Uterus (tissue), 2 donors: ENCODE measurements at regions not wholly inside any gene's neighbourhood (a gene's known extent, or its start where the extent isn't known, plus 50 kb on each side); places are given as distances from the start of the nearest gene placed in this dataset.

ENCODE experiments used
- CTCF ChIP-seq, 4 experiments: fragments of 200-600 bp in 2 of 4; fragments of 450-650 bp in 2 of 4; sonication (generic) in 2 of 4; IDR thresholded peaks; one replicate each; pipeline ENCODE4 v1.5.1; 2016 to 2019; ENCODE audit warnings: antibody characterized with exemption in 4 of 4, mild to moderate bottlenecking in 2 of 4, moderate library complexity in 1 of 4
- POLR2A ChIP-seq, 2 donors: fragments of 450-650 bp; IDR thresholded peaks; one replicate each; pipeline ENCODE4 v1.6.1; 2016; ENCODE audit warnings: antibody characterized with exemption in 2 of 2, mild to moderate bottlenecking in 1 of 2, moderate library complexity in 1 of 2

GRCh38 chr2:116877944-116878343 lies 936.5 kb upstream of the DDX18 start:
- TF ChIP-seq CTCF (IDR thresholded peaks at IDR 0.05) = no peak
- no peak for TF ChIP-seq POLR2A (IDR thresholded peaks at IDR 0.05)
